Fibroblast of the conjunctiva (primary cell): ENCODE measurements at regions not wholly inside any gene's neighbourhood (a gene's known extent, or its start where the extent isn't known, plus 50 kb on each side); places are given as distances from the start of the nearest gene placed in this dataset.
"Not testable (repeated sequence)": the region's sequence is repeated elsewhere in the genome, so short reads cannot be mapped to it uniquely, and the experiment has no call there.

Source experiments
- DNase-seq: peaks from one replicate; pipeline ENCODE4 v3.0.0-alpha.2; 2010; ENCODE audit warnings: low read depth

GRCh38 chr2:215862351-215862771 is 151.0 kb downstream of the MREG start:
- DNase-seq: no peak

DNA sequence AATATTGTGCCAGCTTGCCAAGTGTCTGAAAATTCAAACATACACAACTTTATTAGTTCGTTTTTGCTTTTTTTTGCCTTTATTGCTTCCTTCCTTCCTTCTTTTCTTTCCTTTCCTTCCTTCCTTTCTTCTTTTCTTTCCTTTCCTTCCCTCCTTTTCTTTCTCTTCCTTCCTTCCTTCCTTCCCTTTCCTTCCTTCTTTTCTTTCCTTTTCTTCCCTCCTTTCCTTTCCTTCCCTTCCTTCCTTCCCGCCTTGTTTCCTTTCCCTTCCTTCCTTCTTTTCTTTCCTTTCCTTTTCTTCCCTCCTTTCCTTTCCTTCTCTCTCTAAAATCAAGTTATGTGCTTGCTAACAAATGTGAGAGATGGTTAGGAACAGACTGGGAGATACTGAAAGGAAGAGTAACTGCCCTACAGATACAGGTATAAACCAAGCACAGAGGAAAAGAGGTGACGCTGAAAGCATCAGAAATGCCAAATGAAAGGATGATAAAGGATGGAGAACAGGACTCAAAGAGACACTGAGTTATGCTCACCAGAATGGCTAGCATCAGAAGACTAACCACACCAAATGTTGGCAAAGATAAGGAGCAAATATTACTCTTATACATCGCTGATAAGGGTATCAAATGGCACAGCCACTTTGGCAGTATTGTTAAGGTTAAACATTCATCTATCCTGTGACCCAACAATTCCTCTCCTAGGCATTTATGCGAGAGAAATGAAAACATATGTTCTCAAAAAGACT is 151.6 kb downstream of the MREG start:
- no peak for DNase-seq

- no peak for DNase-seq
Measured at GRCh38 chr2:215856080-215856479, 157.3 kb downstream of the MREG start.

- DNase-seq: not testable (repeated sequence)
Measured at GRCh38 chr2:215855308-215855707, 158.0 kb downstream of the MREG start.

DNA sequence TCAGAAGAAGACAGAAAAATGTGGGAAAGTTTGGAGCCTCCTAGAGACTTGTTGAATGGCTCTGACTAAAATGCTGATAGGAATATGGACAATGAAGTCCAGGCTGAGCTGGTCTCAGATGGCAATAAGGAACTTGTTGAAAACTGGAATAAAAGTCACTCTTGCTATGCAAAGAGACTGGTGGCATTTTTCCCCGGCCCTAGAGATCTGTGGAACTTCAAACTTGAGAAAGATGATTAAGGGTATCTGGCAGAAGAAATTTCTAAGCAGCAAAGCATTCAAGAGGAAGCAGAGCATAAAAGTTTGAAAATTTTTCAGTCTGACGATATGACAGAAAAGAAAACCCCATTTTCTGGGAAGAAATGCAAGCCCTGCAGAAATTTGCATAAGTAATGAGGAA is 159.3 kb downstream of the MREG start:
- DNase-seq: no peak

DNA sequence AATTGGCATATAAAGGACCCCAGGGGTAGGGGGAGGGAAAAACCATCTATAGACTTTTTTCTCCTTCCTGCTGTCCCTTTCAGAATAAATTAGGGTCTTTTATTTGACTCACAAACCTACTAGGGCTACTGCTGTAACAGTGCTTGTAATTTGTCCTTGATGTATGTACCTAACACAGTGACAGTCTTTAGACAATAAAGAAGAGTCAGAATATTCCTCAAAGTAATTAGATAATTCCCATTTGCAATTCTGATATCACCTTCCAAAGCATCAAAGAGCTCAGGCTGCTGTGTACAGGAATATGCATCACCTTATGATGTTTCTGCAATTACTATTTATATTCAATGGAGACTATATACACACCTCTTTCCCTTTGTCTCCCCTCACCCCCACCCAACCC is 161.7 kb downstream of the MREG start:
- DNase-seq: no peak

DNA sequence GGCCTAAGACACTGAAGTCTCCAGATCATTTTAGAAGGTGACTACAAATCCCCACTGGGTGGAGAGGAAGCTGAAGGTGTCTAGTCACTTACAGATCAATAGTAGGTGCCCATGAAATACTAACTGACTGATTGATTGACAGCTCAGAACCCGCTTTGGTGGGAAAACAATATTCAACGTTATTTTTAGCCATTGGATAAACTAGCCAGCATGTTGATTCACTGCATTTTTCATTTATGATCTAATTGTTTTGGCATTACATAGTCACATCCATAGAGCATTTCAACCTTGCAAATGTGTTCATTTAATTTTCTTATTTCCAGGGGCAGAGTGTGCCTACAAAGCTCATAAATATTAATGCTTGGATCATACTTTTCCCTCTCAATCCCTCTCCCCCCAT is 162.3 kb downstream of the MREG start:
- no peak for DNase-seq

GRCh38 chr2:215850380-215850779 is 163.0 kb downstream of the MREG start:
- no peak for DNase-seq

- no peak for DNase-seq
Measured at GRCh38 chr2:215849771-215850170, 163.6 kb downstream of the MREG start.

DNA sequence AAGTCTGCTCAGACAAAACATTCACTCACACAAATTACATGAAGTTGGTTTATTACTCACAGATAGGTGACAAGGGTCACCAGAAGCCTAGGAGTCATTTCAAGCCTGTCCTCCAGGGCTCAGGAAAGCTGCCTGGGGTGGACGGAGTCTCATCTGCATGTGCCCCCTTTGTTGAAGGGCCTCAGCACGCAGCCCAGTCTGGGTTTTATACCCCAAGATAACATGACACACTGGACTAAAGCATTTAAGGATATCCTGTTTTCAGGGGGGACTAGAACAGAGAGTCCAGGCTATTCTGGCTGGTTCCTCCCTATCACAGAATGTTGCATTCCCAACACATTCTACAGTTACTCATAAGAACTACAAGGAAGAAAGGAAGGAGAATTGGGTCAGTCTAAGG is 164.7 kb downstream of the MREG start:
- DNase-seq: no peak

DNA sequence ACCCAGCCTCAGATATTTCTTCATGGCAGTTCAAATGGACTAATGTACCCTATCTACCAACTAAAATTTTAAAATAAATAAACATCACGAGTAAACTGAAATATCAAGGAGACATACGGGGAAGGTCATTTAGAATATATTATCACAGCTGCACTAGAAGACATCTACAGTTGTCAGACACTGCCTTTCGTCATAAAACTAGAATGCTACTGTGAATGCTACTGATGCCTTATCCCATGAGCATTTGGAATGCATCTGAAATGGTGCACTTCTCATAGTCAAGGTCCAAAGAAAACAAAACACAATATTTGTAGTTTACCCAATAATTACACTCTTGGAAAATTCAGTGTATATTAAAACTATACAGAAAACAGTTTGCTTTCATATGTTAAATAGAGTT is 165.2 kb downstream of the MREG start:
- no peak for DNase-seq

DNA sequence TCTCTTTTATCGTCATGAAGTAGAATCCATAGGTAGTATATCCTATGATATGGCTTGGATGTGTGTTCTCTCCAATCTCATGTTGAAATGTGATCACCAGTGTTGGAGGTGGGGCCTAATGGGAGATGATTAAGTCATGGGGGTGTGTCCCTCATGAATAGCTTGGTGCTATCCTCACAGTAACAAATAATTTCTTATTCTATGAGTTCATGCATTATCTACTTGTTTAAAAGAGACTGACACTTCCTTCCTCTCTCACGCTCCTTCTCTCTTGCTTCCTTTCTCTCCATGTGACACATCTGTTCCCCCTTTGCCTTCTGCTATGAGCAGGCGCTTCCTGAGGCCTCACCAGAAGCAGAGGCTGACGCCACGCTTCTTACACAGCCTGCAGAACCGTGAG is 165.6 kb downstream of the MREG start:
- no peak for DNase-seq

DNA sequence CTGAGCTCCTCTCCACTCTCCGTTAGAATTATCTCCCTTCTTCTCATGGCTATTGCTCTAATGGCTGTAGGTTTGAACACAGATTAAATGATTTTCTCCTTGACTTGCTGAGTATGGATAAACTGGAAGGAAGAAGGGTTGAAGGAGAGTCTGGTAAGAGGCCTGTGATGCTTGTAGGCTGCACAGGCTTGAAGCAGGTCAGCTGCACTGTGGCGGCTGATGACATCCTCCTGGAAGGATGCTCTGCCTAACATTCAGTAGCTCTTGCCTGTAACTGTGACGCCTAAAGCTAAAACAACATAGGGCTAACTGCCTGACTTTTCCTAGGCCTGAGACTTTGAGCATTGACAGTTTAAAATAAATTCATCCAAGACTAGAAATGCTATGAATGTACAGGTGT is 166.3 kb downstream of the MREG start:
- no peak for DNase-seq

GRCh38 chr2:215845839-215846586 is 167.3 kb downstream of the MREG start:
- no peak for DNase-seq

GRCh38 chr2:215843579-215843978 is 169.8 kb downstream of the MREG start:
- DNase-seq: peak; percentile 75

DNA sequence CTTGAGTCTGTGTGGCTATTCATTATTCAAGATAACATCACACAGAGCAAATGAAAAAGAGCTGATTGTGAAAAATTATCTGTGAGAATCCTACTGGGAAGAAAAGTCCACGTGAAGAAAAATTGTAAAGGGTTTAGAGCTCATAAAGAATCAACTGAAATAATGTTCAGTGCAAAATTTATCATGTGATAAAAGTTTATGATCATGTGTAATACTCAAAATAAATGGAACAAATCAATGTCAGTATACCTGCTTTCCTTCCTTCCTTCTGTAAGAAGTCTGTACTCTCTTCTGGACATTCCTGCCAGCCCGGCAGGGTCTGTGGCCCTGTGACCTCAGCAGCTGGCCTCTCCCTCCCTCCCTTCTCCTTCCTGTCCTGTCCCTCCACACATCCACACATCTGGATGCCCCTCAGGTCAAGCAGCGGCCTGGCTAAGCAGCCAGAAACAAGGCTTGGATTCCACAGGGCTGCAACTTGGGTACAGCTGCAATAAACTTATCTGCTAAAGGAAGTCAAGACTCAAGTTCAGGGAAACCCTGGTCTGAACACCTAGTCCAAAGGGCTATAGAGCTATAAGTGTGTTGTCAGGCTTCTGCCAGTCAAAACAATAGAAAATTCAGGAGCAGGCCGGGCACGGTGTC is 172.1 kb downstream of the MREG start:
- no peak for DNase-seq

- DNase-seq: no peak
Measured at GRCh38 chr2:215839816-215840215, 173.5 kb downstream of the MREG start.

DNA sequence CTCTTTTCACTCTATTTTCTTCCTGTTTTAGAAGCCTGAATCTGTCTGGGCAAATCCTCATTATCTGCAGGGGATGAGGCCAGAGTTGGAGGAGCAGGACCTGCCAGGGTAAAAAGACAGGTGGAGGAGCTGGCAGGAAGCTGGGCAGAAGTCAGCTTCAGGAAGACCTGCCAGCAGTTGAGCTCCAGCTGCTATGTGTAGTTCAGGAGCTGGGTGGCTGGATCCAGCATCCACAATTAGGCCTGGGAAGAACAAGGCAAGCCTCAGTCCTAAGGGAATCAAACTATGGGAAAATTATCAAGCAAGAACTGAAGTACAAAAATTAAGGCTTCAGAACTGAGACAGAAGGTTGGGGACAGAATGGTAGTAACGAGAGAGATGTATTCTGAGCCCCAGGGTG is 174.0 kb downstream of the MREG start:
- DNase-seq: no peak

DNA sequence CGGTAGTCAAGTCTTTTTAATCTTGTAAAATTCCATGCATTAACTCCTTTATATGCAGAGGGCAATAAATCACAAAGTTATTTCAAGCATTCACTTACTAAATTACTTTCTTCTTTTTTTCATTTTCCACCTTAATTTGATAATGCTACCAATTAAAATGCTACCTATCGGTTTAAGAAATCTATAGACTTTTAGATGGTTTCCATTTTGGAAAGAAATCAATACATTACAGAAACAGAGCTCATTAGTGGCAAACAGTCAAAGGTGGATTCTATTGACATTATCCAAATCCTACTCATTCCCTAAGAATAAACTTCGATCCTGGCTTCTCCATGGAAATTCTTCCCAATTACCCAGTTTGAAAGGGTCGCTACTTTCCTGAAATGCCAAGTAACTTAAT is 176.5 kb downstream of the MREG start:
- DNase-seq: no peak

DNA sequence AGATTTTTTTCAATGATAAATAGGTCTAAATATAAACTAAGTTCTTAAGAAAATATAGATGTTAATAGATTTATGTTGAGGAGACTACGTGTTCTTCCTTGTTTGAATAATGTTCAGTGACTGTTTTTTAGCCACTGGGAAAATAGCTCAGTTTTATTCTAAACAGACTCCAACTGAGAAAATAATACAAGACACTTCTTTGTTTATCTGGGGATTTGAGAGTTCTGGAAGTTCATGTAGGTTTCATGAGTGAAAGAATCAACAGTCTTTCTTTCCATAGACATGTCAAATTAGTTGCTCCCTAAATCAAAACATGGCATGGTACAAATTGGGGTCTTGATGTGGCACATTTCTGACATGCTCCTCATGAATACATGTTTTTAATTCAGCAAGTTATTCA is 177.7 kb downstream of the MREG start:
- no peak for DNase-seq

DNA sequence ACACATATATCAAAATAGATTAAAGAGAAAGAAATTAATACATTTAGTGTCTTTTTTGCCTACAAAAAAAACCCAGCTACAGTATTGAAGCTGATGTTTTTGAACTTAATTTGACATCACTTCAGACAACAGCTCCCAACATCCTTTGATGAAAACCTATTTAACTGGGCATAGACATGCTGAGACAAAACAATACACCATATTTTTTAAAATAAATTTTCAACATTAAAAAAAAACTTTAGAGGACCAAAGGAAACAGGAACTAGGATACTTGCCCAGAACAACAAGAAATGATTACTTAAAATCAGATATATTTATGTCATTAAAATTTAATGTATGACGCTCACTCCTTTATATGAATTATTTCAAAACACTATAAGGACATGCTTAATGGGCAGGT is 178.1 kb downstream of the MREG start:
- no peak for DNase-seq

GRCh38 chr2:215833531-215834162 is 179.7 kb downstream of the MREG start:
- peak; percentile 66 for DNase-seq

DNA sequence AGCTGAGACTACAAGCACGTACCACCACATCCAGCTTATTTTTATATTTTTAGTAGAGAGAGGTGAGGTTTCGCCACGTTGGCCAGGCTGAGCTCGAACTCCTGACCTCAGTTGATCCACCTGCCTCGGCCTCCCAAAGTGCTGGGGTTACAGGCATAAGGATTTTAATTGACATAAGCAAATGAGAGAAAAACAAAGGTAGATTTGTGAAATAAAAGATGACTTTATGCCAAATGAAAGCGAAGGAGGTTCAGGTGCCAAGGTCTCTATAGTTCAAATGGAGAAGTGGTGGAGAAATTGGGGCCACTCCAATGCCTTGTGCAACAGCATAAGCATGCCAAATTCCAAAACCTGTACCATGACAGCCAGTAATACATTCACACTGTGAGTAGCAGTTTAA is 180.6 kb downstream of the MREG start:
- no peak for DNase-seq
